Iris pigment epithelial cell (primary cell): ENCODE measurements at regions not wholly inside any gene's neighbourhood (a gene's known extent, or its start where the extent isn't known, plus 50 kb on each side); places are given as distances from the start of the nearest gene placed in this dataset.
A peak's percentile ranks its signal among the peaks of the same experiment; 100 is the strongest.

Experiments
- DNase-seq: peaks from one replicate; pipeline ENCODE4 v3.0.0-alpha.2; 2011; ENCODE audit warnings: low read depth

DNA sequence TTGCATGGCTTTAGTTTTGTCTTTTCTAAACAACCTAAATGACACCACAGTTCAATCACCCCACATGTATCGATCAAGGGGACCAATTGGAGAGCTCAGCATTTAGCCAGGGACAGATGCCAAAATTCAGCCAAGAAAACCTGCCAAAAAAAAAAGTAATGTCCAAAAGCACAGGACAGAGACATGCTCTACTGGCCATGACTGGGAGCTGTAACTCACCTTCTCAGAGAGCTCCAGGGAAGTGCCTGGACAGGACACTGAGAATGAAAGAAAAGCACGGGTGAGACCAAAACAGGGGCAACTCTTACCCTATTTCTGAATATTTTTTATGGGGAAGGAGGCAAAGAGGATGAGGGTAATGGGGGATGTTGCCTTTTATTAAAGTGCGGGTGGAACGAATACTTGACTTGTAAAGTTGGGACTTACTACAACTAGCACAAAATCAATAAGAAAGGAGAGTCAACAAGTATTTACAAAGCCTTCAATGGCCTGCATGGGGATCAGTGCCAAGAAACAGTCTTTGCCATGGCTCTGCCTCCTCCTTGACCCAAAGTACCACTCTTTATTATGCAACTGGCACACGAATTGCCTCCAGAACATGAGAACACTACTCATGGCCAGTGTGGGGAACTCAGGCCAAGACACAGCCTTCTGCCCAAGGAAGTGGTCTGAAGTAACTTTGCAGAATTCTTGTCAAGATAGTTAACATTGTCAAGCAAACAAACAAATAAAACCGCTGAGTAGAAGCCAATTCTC is 72.9 kb upstream of the HK2 start:
- DNase-seq = no peak

DNA sequence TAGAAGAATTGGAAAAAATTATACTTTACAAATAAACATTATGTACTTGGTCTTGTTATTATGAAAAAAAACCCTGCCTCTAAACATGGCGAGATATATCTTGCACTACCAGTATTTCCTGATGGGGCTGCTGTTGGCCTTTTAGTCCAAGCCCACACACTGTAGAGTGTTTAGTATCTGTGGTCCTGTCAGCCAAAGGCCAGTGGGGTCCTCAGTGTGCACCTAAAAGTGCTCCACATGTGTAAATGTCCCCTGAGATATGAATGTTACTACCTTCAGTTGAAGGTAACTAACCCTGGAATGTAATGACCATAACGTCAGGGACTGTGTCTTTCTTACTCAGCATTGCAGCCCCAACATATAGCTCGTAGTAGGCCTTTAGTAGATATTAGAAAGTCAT is 71.1 kb upstream of the HK2 start:
- no peak for DNase-seq

DNA sequence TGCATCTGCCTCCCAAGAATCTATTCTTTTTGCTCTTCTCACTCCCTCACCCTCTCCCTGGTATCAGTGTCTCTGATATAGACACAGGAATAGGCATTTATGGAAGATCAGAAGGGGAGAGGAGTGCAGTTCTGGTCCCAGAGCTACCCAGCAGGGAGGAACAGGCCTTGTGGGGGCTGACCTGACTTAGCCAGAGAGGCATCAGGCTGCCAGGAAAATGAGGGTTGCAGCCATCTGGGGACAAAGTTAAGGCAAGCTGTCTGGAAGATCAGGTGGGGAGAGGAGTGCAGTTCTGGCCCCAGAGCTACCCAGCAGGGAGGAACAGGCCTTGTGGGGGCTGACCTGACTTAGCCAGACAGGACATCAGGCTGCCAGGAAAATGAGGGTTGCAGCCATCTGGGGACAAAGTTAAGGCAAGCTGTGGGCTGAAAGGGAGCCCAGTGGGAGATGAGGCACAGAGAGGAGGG is 69.9 kb upstream of the HK2 start:
- no peak for DNase-seq

DNA sequence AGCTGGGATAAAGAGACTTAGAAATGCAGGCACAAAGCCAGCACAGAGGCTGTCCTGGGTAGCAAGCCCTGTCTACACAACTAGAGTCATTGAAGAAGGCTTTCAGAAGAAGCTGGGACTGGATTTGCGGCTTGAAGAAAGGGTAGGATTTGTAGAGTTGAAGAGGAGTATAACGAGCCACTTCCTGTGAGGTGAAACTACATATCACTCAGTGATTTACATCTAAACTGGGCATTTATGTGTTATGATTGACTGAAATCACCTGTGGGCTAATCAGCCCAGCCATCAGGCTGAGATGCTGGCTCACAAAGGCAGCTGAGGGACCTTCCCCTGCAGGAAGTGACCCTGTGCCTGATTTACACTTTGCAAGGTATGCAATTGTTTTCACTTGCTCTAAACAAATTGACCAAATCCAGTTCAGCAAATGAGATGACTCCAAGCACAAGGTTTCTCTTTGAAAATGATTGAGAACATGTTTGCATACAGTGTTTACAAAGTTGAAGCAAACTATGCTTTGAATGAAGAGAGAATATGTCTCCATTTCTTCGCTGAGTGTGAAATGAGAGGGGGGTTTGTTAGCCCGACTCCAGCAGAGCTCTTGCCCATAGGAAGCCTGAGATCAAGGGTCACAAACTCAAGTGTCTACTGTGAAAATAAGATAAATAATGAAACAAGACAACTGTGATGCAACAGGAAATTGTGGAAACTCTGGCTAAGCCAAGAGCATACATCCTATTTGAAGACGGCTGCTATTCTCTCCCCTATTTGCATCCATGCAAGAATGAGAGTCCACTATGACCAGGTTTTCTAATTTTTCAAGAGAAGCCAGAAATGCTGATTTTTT is 69.3 kb upstream of the HK2 start:
- peak; percentile 76 for DNase-seq

DNA sequence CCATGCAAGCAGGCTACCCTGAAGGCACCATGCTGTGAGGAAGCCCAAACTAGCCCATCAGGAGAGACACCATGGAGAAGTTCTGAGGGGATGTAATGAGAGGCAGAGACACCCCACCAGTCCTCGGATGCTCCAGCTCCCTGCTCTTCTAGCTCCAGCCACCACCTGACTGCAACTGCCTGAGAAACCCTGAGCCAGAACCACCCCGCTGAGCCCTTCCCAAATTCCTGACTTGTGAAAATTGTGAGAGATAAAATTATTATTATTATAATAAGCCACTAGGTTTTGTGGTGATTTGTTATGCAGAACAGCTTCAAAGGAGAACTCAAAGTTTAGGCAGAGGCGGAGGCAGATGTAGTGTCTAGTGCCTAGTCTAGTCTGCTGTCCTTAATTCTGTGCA is 67.1 kb upstream of the HK2 start:
- no peak for DNase-seq

DNA sequence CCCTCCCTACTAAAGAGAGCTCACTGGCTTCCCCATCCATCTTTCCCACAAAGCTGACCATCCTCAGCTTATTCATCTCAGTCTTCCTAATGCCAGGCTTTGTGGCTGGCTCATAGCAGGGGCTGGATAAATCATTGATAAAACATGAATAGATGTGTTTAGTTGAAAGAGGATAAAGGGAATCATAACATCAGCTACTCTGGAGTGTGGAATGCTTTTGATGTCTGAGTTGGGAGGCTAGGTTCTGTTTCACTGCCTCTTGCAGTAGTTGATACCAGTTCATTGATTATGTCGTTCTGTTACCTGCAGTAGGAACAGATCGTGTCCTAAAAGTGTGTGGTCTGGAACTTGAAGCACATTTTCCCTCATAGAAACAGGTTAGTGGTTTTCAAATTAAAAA is 66.3 kb upstream of the HK2 start:
- no peak for DNase-seq

DNA sequence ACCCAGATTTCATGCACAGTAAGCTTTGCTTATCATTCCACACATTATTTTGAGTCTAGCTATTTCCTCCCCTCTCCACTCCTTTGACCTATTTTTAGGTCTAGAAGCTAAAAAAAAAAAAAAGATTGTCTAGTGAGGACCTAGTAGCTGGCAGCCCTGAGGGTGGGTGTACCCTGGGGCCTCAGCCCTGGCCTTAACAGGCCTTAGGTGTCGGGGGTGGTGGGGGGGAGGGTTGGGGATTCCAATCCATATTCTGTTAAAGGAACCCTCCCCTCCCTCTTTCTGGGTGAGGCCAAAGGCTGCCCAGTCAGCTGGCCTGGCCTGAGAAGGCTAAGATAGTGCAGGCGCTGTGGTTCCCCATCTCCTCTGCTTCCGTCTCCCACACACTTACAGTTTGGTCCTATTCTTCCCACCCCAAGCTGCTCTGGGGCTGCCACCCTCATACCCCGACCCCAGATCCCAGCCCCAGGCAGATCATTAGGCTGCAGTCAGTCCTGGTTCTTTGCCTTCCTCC is 65.5 kb upstream of the HK2 start:
- peak; percentile 75 for DNase-seq

DNA sequence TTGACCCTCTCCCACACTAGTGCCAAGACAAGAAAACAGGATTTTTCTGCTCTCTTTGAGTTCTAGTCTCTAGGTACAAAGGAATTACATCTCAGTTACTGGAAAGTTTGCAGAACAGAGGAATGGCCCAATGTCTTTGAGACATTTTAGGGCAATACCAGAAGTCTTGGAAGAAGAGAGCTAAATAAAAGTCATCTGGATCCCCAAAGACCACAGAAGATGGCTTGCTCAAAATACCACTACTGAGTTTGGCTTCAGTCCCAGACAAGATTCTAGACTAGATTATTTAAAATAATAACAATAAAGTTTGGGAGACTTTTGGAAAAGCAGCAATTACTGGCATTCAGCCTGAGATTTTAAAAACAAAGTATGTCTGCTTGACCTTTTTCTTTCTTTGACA is 61.9 kb upstream of the HK2 start:
- peak; percentile 33 for DNase-seq

DNA sequence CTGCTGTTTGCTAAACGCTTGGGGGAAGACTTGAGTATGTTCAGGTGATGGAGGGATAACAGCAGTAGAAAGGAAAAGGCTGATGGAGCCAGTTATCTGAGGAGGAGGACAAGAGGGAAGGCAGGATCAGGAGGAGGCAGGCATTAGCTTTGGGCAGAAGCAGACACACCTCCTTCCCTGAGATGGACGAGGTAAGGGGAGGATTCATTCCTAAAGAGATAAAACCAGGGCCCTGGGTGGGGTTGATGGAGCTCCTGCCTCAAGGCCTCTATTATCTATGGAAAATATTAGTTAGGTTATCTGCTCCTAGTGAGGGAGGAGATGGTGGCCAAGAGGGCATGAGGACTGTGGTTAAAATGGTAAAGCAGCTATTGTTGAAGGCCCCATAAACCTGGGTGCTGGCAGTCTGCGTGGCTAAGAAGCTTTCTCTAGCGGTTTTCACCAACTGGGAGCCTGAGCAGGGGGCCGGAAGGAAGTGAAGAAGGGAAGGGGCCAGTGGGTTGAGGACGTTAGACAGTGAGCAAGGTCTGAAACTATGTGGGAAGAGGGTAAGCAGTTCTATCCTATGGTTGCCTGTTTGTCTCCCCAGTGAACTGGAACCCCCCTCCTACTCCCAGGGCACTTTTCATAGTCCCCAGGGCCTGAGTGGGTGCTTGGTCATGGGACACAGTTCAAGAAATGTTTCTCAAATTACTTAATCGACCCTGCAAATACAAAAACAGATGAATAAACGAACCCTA is 56.6 kb upstream of the HK2 start:
- DNase-seq = no peak

DNA sequence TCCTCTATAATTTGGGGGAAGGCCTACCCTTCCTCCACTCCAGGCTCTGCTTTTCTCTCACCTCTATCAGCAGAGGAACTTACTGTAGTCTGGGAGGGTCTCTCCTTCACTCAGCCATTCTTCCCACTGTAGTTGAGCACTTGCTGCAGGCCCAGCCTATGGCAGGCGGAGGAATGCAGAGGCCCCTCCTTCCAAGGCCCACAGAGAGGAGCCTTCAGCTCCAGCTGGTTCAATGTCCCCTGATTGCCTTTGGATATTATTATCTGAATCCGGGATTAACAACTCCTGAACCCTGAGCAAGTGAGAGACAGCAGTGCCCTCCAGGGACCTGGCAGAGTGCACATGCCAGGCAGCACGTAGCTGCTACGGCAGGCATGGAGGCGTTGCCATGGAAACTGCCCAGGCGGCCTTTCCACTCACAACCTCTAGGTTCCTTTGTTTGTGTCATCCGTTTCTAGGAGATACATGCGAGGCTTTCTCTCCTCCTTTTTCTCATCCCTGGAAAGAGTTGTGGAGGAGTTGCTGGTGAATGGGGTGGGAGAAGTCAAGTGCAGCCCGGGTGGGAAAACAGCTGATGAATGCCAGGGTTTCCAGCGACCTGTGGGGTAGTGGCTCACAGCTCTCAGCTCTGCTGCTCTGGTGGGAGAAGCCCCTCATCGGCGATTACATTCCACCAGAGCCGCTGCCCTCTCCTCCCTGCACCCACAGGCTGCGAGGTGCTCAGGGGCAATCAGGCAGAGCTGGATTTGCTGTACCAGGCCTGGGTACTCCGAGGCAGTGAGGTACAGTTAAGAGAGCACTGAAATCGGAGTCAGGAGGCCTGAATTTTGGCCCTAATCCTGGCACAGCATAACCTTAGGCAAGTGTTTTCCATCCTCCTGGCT is 55.3 kb upstream of the HK2 start:
- DNase-seq = no peak

DNA sequence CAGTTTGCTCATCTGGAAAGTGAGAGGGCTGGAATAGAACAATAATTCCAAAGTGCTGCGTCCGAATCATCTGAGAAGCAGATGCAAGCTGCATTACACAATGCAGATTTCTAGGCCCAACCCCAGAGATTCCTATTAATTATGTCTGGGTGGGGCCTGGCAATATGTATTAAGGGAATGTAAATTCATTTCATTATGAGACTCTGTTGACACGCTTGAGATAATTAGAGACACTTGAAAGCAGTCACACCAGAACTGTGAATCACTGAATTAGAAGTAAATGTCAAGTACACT is 54.7 kb upstream of the HK2 start:
- no peak for DNase-seq

DNA sequence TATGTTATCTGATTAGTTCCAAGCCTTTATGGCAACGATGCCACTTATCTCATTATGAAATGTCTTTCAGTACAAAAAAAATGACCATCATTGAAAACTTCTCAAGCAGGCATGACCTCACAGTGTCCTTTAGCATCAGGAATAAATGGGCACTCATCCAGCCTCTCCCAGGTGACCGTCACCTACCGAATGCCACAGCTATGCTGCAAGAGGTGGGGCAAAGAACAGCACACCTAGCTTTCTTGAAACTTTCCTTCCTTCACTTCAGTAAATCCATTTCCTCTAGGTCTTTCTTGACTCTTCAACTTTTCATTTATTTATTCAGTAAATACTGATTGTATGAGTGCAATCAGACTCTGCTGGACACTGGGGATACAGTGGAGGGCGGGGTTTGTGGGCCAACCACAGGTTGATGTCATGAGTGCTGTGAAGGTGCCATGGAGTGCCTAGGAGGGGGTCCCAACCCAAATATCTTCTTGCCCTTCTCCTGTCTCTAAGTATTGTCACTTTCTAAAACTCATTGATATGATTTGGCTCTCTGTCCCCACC is 54.3 kb upstream of the HK2 start:
- DNase-seq = no peak
